ENCODE measurements at regions not wholly inside any gene's neighbourhood (a gene's known extent, or its start where the extent isn't known, plus 50 kb on each side); places are given as distances from the start of the nearest gene placed in this dataset.

- no peak for TF ChIP-seq CTCF (IDR thresholded peaks at IDR 0.05)
- no peak for TF ChIP-seq EZH2 (IDR thresholded peaks at IDR 0.05; ENCODE audit: borderline replicate concordance, insufficient read depth, low read depth, low read length, poor library complexity, severe bottlenecking)
Measured at GRCh38 chr7:25456467-25457171, 228.3 kb upstream of the NPVF start.
